ENCODE measurements at regions not wholly inside any gene's neighbourhood (a gene's known extent, or its start where the extent isn't known, plus 50 kb on each side); places are given as distances from the start of the nearest gene placed in this dataset.

DNA sequence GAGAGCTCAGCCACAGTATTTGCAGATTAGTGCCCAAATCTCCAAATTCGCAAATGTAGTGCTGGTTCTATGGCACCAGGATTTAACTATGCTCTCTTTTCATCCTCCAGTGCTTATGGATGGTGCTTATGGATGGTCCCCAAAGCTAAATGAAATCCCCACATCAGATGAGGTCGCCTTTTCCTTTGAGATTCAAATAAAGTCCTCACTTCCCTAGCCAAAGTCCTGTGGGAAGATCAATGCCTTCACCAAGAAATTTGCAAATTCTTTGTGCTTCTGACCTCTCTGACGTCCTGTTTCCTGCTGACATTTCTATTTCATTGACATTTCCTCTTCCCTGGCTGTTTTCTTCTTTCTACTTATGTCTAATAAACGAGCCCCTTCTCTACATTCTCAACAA lies 1077.0 kb upstream of the C9orf72 start:
- TF ChIP-seq, protein P1, sequence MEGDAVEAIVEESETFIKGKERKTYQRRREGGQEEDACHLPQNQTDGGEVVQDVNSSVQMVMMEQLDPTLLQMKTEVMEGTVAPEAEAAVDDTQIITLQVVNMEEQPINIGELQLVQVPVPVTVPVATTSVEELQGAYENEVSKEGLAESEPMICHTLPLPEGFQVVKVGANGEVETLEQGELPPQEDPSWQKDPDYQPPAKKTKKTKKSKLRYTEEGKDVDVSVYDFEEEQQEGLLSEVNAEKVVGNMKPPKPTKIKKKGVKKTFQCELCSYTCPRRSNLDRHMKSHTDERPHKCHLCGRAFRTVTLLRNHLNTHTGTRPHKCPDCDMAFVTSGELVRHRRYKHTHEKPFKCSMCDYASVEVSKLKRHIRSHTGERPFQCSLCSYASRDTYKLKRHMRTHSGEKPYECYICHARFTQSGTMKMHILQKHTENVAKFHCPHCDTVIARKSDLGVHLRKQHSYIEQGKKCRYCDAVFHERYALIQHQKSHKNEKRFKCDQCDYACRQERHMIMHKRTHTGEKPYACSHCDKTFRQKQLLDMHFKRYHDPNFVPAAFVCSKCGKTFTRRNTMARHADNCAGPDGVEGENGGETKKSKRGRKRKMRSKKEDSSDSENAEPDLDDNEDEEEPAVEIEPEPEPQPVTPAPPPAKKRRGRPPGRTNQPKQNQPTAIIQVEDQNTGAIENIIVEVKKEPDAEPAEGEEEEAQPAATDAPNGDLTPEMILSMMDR (IDR thresholded peaks at IDR 0.05): no peak
- TF ChIP-seq POLR2A (IDR thresholded peaks at IDR 0.05): no peak

Data from right lobe of liver (tissue), 4 donors.